HFFc6 (cell line): ENCODE measurements at regions not wholly inside any gene's neighbourhood (a gene's known extent, or its start where the extent isn't known, plus 50 kb on each side); places are given as distances from the start of the nearest gene placed in this dataset.

Experiments
- DNase-seq: peaks from one replicate; pipeline ENCODE4 v3.0.0-alpha.2; 2018
- H3K27ac Mint-ChIP-seq: 2 replicates; pipeline ENCODE4 v1.8.0; 2020; ENCODE audit warnings: mild to moderate bottlenecking, mixed read lengths
- H3K27me3 Mint-ChIP-seq: 2 replicates; pipeline ENCODE4 v1.8.0; 2021; ENCODE audit warnings: mild to moderate bottlenecking, moderate library complexity, mixed read lengths; ENCODE audit not compliant: insufficient read depth
- H3K36me3 Mint-ChIP-seq: 2 replicates; pipeline ENCODE4 v1.8.0; 2021; ENCODE audit warnings: low read depth, mixed read lengths
- H3K4me1 Mint-ChIP-seq: 2 replicates; pipeline ENCODE4 v1.8.0; 2020; ENCODE audit warnings: low read depth, mixed read lengths
- H3K4me3 Mint-ChIP-seq: 2 replicates; pipeline ENCODE4 v1.8.0; 2020; ENCODE audit warnings: mild to moderate bottlenecking, moderate library complexity, mixed read lengths
- H3K9me3 Mint-ChIP-seq: 2 replicates; pipeline ENCODE4 v1.8.0; 2020; ENCODE audit warnings: mild to moderate bottlenecking, mixed read lengths
- CTCF ChIP-seq: fragments of 200-600 bp; sonication (generic); IDR thresholded peaks from 2 replicates; pipeline ENCODE4 v1.5.0; 2021; ENCODE audit warnings: antibody characterized with exemption, mild to moderate bottlenecking

- no peak for TF ChIP-seq CTCF
- Mint-ChIP-seq H3K4me3 (no peak overlapping the region), H3K27ac (no peak overlapping the region), H3K36me3 (no peaks in the 10 kb centered on the region), H3K27me3 (no peaks in the 10 kb centered on the region), H3K9me3 (no peaks in the 10 kb centered on the region), H3K4me1 (peaks cover 61% of the 10 kb centered on the region)
- no peak for DNase-seq
Observed at GRCh38 chr12:25771476-25771875, 187.0 kb upstream of the RASSF8 start.

GRCh38 chr12:25775968-25776367, 182.5 kb upstream of the RASSF8 start:
- peak overlapping the region; percentile 30 for H3K4me3 Mint-ChIP-seq
- H3K4me1 Mint-ChIP-seq, result peaks cover 27% of the 10 kb centered on the region
- no peaks in the 10 kb centered on the region for H3K36me3 Mint-ChIP-seq
- no peak for TF ChIP-seq CTCF
- H3K9me3 Mint-ChIP-seq, result no peaks in the 10 kb centered on the region
- DNase-seq, result peak; percentile 87
- H3K27ac Mint-ChIP-seq, result peak overlapping the region; percentile 72
- no peaks in the 10 kb centered on the region for H3K27me3 Mint-ChIP-seq

DNA sequence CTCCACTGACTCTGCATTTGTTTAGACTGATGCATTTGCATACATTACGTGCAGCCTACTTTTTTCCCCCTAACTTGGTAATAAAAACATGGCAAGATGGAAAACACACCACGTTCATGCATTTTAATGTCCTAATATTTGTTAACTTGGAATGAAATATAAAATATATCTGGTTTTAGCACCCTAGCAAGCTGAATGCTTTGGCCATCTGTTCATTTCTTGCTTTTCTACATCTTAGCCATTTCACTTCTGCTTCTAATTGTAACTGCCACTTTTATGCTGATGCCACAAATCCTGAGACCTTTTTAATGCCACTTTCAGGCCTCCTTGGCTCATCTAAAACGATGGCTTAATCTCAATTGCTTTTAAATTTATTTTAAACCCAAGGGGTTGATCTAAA, 177.7 kb upstream of the RASSF8 start:
- DNase-seq, result no peak
- Mint-ChIP-seq H3K27me3 (no peaks in the 10 kb centered on the region; the same call in 1 of the 2 replicates), H3K4me1 (peaks cover 20% of the 10 kb centered on the region), H3K4me3 (no peak overlapping the region), H3K36me3 (no peaks in the 10 kb centered on the region), H3K9me3 (no peaks in the 10 kb centered on the region), H3K27ac (no peak overlapping the region)
- no peak for TF ChIP-seq CTCF

- H3K4me1 Mint-ChIP-seq, result peaks cover 15% of the 10 kb centered on the region
- no peak overlapping the region for H3K27ac Mint-ChIP-seq
- H3K4me3 Mint-ChIP-seq, result no peak overlapping the region
- no peak for TF ChIP-seq CTCF
- H3K9me3 Mint-ChIP-seq, result no peaks in the 10 kb centered on the region
- no peak for DNase-seq
- no peaks in the 10 kb centered on the region for H3K36me3 Mint-ChIP-seq
- no peaks in the 10 kb centered on the region; the same call in 1 of the 2 replicates for H3K27me3 Mint-ChIP-seq
Observed at GRCh38 chr12:25781232-25781631, 177.2 kb upstream of the RASSF8 start.

DNA sequence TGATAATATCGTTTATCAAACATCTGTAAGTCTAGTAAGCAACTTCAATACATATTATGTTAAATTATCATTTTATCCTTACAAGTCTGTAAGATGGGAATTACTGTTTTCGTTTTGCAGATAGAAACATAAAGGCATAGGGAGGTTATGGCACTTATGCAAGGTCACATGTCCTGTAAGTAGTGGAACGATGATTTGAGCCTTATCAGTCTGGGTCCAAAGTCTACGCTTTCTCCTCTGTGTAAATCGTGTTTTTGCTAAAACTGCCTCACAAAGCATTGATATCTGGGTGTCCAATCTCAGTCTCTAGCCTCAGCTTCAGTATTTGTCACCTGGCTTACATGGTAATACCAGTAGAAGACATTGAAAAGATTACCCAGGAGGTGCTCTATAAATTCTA, 174.9 kb upstream of the RASSF8 start:
- peaks cover 5% of the 10 kb centered on the region for H3K4me1 Mint-ChIP-seq
- H3K4me3 Mint-ChIP-seq, result no peak overlapping the region
- no peak for TF ChIP-seq CTCF
- H3K36me3 Mint-ChIP-seq, result no peaks in the 10 kb centered on the region
- H3K9me3 Mint-ChIP-seq, result no peaks in the 10 kb centered on the region
- DNase-seq, result no peak
- H3K27ac Mint-ChIP-seq, result no peak overlapping the region
- no peaks in the 10 kb centered on the region; the same call in 1 of the 2 replicates for H3K27me3 Mint-ChIP-seq

GRCh38 chr12:25784669-25785068, 173.8 kb upstream of the RASSF8 start:
- no peak overlapping the region for H3K4me3 Mint-ChIP-seq
- no peaks in the 10 kb centered on the region; the same call in 1 of the 2 replicates for H3K27me3 Mint-ChIP-seq
- H3K36me3 Mint-ChIP-seq, result no peaks in the 10 kb centered on the region
- H3K27ac Mint-ChIP-seq, result no peak overlapping the region
- no peak for TF ChIP-seq CTCF
- H3K9me3 Mint-ChIP-seq, result no peaks in the 10 kb centered on the region
- H3K4me1 Mint-ChIP-seq, result peaks cover 5% of the 10 kb centered on the region
- DNase-seq, result no peak
